ENCODE measurements at regions not wholly inside any gene's neighbourhood (a gene's known extent, or its start where the extent isn't known, plus 50 kb on each side); places are given as distances from the start of the nearest gene placed in this dataset.

GRCh38 chr2:52749764-52750163 is 1017.8 kb upstream of the CHAC2 start:
- Histone ChIP-seq H3K4me1 (ENCODE audit: control insufficient read depth, insufficient read depth, low read length) (no peaks in the 10 kb centered on the region), H3K4me3 (ENCODE audit: low read length) (no peak overlapping the region), H3K27me3 (ENCODE audit: control insufficient read depth, insufficient read depth) (no peaks in the 10 kb centered on the region), H3K9me3 (ENCODE audit: control insufficient read depth, low read length) (peaks cover 2% of the 10 kb centered on the region), H3K27ac (ENCODE audit: low read length) (no peak overlapping the region)
- 73% methylated on average over 3 of the region's 3 CpGs for WGBS
- DNase-seq (no peak), ATAC-seq (no peak)
- intact Hi-C loops (cut with DNase I) = no loop called here

GRCh38 chr2:52745144-52745543 is 1022.5 kb upstream of the CHAC2 start:
- Histone ChIP-seq H3K27ac (ENCODE audit: low read length) (no peak overlapping the region), H3K27me3 (ENCODE audit: control insufficient read depth, insufficient read depth) (no peaks in the 10 kb centered on the region), H3K4me1 (ENCODE audit: control insufficient read depth, insufficient read depth, low read length) (no peaks in the 10 kb centered on the region), H3K9me3 (ENCODE audit: control insufficient read depth, low read length) (peaks cover 2% of the 10 kb centered on the region), H3K4me3 (ENCODE audit: low read length) (no peak overlapping the region)
- intact Hi-C loops (cut with DNase I) = no loop called here
- ATAC-seq (no peak), DNase-seq (no peak)
- WGBS = 84% methylated on average over 1 of the region's 1 CpG

GRCh38 chr2:52732849-52733395 is 1034.7 kb upstream of the CHAC2 start:
- DNase-seq = no peak
- WGBS = 77% methylated on average over 3 of the region's 3 CpGs
- Histone ChIP-seq H3K9me3 (ENCODE audit: control insufficient read depth, low read length) (no peaks in the 10 kb centered on the region), H3K4me3 (ENCODE audit: low read length) (no peak overlapping the region), H3K4me1 (ENCODE audit: control insufficient read depth, insufficient read depth, low read length) (no peaks in the 10 kb centered on the region), H3K27ac (ENCODE audit: low read length) (no peak overlapping the region), H3K27me3 (ENCODE audit: control insufficient read depth, insufficient read depth) (no peaks in the 10 kb centered on the region)
- intact Hi-C loops (cut with DNase I) = no loop called here
- ATAC-seq = no peak

- Histone ChIP-seq H3K27me3 (ENCODE audit: control insufficient read depth, insufficient read depth) (no peaks in the 10 kb centered on the region), H3K9me3 (ENCODE audit: control insufficient read depth, low read length) (no peaks in the 10 kb centered on the region), H3K27ac (ENCODE audit: low read length) (no peak overlapping the region), H3K4me3 (ENCODE audit: low read length) (no peak overlapping the region), H3K4me1 (ENCODE audit: control insufficient read depth, insufficient read depth, low read length) (no peaks in the 10 kb centered on the region)
- ATAC-seq (no peak), DNase-seq (no peak)
- intact Hi-C loops (cut with DNase I) = no loop called here
Observed at GRCh38 chr2:52724585-52724984, 1043.0 kb upstream of the CHAC2 start.

DNA sequence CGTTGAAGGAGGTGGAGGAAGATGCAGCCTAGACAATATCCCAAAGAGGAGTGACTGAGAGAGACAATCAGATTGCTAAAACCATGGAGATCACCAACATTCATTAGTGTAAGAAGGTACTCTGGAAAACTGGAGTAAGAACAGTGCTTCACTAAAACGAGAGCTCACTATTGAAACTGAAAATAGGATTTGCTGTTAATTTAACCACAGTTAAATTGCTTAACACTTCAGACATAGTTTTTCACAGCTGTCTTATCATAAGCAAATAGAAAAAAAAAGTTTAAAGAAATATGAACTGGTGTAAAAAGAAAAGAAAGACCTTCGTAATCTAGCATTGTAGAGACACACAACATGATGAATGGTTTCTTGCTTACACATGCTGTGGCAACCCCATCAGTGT is 1049.8 kb upstream of the CHAC2 start:
- Histone ChIP-seq H3K4me1 (ENCODE audit: control insufficient read depth, insufficient read depth, low read length) (no peaks in the 10 kb centered on the region), H3K9me3 (ENCODE audit: control insufficient read depth, low read length) (no peaks in the 10 kb centered on the region), H3K27ac (ENCODE audit: low read length) (no peak overlapping the region), H3K4me3 (ENCODE audit: low read length) (no peak overlapping the region), H3K27me3 (ENCODE audit: control insufficient read depth, insufficient read depth) (no peaks in the 10 kb centered on the region)
- WGBS = 54% methylated on average over 3 of the region's 3 CpGs
- DNase-seq (no peak), ATAC-seq (no peak)
- intact Hi-C loops (cut with DNase I) = no loop called here

DNA sequence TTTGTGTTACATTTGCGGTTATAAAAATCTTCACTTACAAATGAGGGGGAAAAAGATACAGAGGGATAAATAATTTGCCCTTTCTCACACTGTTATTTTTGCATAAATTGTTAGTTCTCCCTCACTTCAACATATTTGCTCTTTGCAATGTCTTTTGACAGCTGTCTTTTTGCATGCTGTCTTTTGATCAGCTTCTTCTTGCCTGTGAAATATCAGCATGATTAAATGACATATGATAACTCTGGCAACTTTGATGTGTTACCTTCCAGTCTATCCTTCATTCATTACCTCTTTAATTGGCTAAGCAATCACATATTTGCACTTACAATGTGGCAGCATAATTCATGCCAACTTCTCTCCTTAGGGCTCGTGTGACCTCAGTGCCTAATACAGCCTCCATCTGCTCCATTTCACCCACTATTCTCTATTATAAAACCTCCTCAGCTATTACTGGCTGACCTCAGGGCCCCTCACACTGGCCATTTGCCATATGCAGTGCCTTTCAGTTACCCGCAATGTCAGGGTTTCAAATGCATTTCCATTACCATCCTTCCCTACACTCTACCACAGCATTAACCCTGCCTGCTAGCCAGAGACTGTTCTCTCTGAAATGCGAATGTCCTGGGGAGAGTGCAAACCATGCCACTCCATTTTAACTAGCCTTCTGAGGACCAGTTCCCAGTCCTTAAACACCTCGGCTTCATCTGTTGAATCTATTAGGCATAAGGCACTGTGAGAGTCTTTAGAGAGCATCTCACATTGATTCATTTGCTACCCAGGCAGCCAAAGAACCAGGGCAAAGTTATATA is 1056.6 kb upstream of the CHAC2 start:
- no peak overlapping the region for H3K27ac ChIP-seq (ENCODE audit: low read length)
- ATAC-seq = no peak
- no peak overlapping the region for H3K4me3 ChIP-seq (ENCODE audit: low read length)
- no peak for DNase-seq
- WGBS = 70% methylated on average over 5 of the region's 5 CpGs
- H3K9me3 ChIP-seq (ENCODE audit: control insufficient read depth, low read length) = no peaks in the 10 kb centered on the region
- no peaks in the 10 kb centered on the region for H3K27me3 ChIP-seq (ENCODE audit: control insufficient read depth, insufficient read depth)
- intact Hi-C loops (cut with DNase I) = no loop called here
- H3K4me1 ChIP-seq (ENCODE audit: control insufficient read depth, insufficient read depth, low read length) = no peaks in the 10 kb centered on the region

- H3K27me3 ChIP-seq (ENCODE audit: control insufficient read depth, insufficient read depth) = no peaks in the 10 kb centered on the region
- ATAC-seq = no peak
- no peaks in the 10 kb centered on the region for H3K9me3 ChIP-seq (ENCODE audit: control insufficient read depth, low read length)
- no peak for DNase-seq
- no peak overlapping the region for H3K27ac ChIP-seq (ENCODE audit: low read length)
- intact Hi-C loops (cut with DNase I) = no loop called here
- no peaks in the 10 kb centered on the region for H3K4me1 ChIP-seq (ENCODE audit: control insufficient read depth, insufficient read depth, low read length)
- no peak overlapping the region for H3K4me3 ChIP-seq (ENCODE audit: low read length)
Observed at GRCh38 chr2:52704251-52704650, 1063.4 kb upstream of the CHAC2 start.

- no peaks in the 10 kb centered on the region for H3K4me1 ChIP-seq (ENCODE audit: control insufficient read depth, insufficient read depth, low read length)
- H3K27ac ChIP-seq (ENCODE audit: low read length) = no peak overlapping the region
- no peaks in the 10 kb centered on the region for H3K27me3 ChIP-seq (ENCODE audit: control insufficient read depth, insufficient read depth)
- WGBS = 85% methylated on average over 4 of the region's 4 CpGs
- no peak overlapping the region for H3K4me3 ChIP-seq (ENCODE audit: low read length)
- no peak for ATAC-seq
- DNase-seq = no peak
- no peaks in the 10 kb centered on the region for H3K9me3 ChIP-seq (ENCODE audit: control insufficient read depth, low read length)
- intact Hi-C loops (cut with DNase I) = no loop called here
Observed at GRCh38 chr2:52703004-52703403, 1064.6 kb upstream of the CHAC2 start.

- intact Hi-C loops (cut with DNase I) = no loop called here
- Histone ChIP-seq H3K9me3 (ENCODE audit: control insufficient read depth, low read length) (no peaks in the 10 kb centered on the region), H3K4me3 (ENCODE audit: low read length) (no peak overlapping the region), H3K4me1 (ENCODE audit: control insufficient read depth, insufficient read depth, low read length) (no peaks in the 10 kb centered on the region), H3K27ac (ENCODE audit: low read length) (no peak overlapping the region), H3K27me3 (ENCODE audit: control insufficient read depth, insufficient read depth) (no peaks in the 10 kb centered on the region)
- 27% methylated on average over 3 of the region's 3 CpGs for WGBS
- DNase-seq = no peak
- ATAC-seq = no peak
Observed at GRCh38 chr2:52698408-52698807, 1069.2 kb upstream of the CHAC2 start.

GRCh38 chr2:52697690-52698089 is 1069.9 kb upstream of the CHAC2 start:
- H3K4me3 ChIP-seq (ENCODE audit: low read length) = no peak overlapping the region
- 95% methylated on average over 4 of the region's 4 CpGs for WGBS
- no peak for DNase-seq

DNA sequence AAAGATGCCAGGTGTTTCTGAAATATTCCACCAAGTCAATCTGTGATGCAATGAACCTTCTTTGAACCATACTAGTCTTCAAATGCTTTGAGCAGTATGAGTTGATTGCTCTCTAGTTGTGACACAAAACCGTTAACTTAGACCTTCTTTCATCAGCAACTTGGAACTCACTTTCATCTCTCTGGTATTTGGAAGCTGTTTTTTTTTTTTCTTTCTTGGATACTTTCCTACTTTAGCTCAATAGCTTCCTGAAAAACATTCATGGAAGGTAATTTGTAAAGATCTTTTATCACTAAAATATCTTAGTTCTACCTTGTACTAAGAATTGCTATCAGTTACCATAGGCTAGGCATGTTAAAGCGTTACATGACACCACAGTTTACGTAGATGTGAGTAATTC is 1071.9 kb upstream of the CHAC2 start:
- 71% methylated on average over 3 of the region's 3 CpGs for WGBS
- Histone ChIP-seq H3K27me3 (ENCODE audit: control insufficient read depth, insufficient read depth) (no peaks in the 10 kb centered on the region), H3K4me1 (ENCODE audit: control insufficient read depth, insufficient read depth, low read length) (no peaks in the 10 kb centered on the region), H3K27ac (ENCODE audit: low read length) (no peak overlapping the region), H3K9me3 (ENCODE audit: control insufficient read depth, low read length) (no peaks in the 10 kb centered on the region), H3K4me3 (ENCODE audit: low read length) (no peak overlapping the region)
- no peak for DNase-seq
- no peak for ATAC-seq
- intact Hi-C loops (cut with DNase I) = no loop called here

More at GRCh38 chr2:52697690-52698089, 1069.9 kb upstream of the CHAC2 start:
- H3K27ac ChIP-seq (ENCODE audit: low read length) = no peak overlapping the region
- intact Hi-C loops (cut with DNase I) = no loop called here
- no peaks in the 10 kb centered on the region for H3K27me3 ChIP-seq (ENCODE audit: control insufficient read depth, insufficient read depth)
- no peaks in the 10 kb centered on the region for H3K9me3 ChIP-seq (ENCODE audit: control insufficient read depth, low read length)
- no peak for ATAC-seq
- H3K4me1 ChIP-seq (ENCODE audit: control insufficient read depth, insufficient read depth, low read length) = no peaks in the 10 kb centered on the region

GRCh38 chr2:52686935-52687334 is 1080.7 kb upstream of the CHAC2 start:
- intact Hi-C loops (cut with DNase I) = no loop called here
- ATAC-seq = no peak
- Histone ChIP-seq H3K4me3 (ENCODE audit: low read length) (no peak overlapping the region), H3K4me1 (ENCODE audit: control insufficient read depth, insufficient read depth, low read length) (no peaks in the 10 kb centered on the region), H3K27ac (ENCODE audit: low read length) (no peak overlapping the region), H3K27me3 (ENCODE audit: control insufficient read depth, insufficient read depth) (no peaks in the 10 kb centered on the region), H3K9me3 (ENCODE audit: control insufficient read depth, low read length) (no peaks in the 10 kb centered on the region)
- no peak for DNase-seq
- 85% methylated on average over 2 of the region's 2 CpGs for WGBS
